ENCODE measurements at regions not wholly inside any gene's neighbourhood (a gene's known extent, or its start where the extent isn't known, plus 50 kb on each side); places are given as distances from the start of the nearest gene placed in this dataset.

DNA sequence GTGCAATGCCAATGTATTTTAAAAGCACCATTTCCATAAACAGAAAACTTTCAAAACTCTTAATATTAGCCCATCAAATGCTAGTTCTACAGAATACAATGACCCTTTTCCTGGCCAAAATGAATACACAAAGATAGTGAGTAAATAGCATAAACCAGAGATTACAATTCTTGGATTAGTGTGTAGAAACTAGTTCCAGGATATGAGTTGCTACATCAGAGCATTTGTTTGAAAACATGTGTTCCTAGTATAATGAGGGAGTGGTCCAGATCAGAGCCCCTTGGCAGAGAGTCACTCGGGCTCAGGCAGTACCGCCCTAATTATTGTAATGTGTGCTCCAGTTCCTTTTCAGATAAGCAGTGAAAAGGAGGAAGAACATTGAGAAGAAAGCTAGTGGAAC lies 63.7 kb upstream of the COL21A1 start:
- intact Hi-C loops (cut with DNase I) = no loop called here
- no peak for DNase-seq (ENCODE audit: low spot score)
- peak; percentile 34 for ATAC-seq

DNA sequence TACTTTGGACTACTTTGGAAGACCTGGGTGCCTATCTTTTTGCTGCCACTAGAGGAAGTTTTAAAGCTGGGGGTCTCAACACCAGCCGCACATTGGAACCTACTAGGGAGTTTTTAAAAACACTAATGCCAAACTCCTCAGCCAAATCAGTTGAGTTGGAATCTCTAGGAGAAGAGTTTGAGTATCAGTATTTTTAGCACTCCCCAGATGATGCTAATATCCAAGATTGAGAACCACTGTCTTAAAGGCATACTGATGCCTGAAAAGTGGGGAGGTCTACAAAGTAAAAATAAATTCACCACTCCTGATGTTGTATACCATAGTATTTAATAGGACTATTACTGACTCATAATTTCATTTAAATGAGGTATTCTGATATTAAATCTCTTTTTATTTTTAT lies 62.9 kb upstream of the COL21A1 start:
- ATAC-seq = no peak
- intact Hi-C loops (cut with DNase I) = no loop called here
- no peak for DNase-seq (ENCODE audit: low spot score)

DNA sequence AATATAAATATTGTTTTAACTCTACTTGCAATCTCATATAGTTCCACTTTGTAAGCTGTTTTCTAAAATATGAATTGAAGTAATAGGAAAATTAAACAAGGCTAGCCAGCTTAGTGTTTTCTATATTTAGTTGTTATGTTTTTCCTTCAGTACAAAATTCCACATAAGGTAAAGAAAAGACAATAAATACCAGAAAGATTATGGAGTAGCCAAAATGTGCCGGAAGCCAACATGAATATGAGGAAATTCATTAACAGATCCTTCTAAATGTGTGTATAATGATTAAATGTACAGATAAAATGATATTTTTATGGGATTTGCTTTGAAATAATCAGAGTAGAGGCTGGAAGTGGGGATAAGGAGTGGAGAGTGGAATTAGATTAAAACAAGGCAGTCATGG lies 52.5 kb upstream of the COL21A1 start:
- ATAC-seq = no peak
- intact Hi-C loops (cut with DNase I) = no loop called here
- no peak for DNase-seq (ENCODE audit: low spot score)

DNA sequence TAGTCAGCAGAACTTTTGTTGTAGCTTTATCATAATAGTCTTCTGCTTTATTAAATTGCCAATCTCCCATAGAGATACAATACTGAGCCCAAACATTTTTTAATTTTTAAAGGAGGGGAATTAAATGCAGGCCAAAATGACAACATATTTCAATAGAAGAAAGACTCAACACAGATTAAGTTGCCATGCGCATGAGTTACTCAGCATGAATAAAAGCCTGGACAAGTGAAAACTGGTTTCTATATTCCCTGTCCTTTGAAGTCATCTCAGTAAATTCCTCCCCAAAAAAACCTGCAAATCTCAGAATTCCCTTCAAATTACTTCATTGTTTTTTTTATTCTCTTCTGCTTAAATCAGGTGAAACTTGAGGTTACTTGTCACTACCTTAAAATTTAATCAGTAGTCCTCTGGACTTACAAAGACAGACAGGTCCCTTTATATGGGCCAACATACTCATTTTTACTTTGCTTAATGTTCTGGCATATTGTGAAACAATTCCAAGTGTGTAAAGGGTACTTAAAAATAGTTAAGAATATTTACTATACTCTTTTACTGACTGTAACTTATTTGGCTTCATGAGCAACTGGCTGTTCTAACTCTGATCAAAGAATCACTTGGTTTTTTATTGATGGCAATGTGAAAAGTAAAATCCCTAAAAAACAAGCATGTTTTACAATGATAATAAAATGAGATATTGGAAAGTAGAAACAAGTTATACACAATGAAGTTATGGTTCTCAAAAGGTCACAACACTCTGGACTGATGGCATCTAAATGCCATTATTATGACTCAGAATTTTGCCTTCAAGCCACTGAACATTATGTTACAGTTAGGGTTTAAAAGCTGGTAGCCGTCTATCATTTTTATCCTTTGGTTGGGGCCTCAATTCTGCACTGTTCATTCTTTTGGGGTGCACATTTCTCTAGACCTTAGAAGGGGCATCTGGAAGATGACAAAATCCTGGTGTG lies 49.9 kb upstream of the COL21A1 start:
- DNase-seq (ENCODE audit: low spot score) (no peak), ATAC-seq (no peak)
- intact Hi-C loops (cut with DNase I) = no loop called here
